BE2C (cell line): ENCODE measurements at regions not wholly inside any gene's neighbourhood (a gene's known extent, or its start where the extent isn't known, plus 50 kb on each side); places are given as distances from the start of the nearest gene placed in this dataset.

Experiments used
- DNase-seq: peaks from one replicate; pipeline ENCODE4 v3.0.0-alpha.2; 2020
- H3K27me3 ChIP-seq: fragments of 250-450 bp; sonication (Bioruptor Pico); 2 replicates; pipeline ENCODE4 v1.5.1; 2020; ENCODE audit warnings: mild to moderate bottlenecking
- H3K36me3 ChIP-seq: fragments of 250-450 bp; sonication (Bioruptor Pico); 2 replicates; pipeline ENCODE4 v1.5.1; 2020; ENCODE audit warnings: mild to moderate bottlenecking
- H3K4me1 ChIP-seq: fragments of 250-450 bp; sonication (Bioruptor Pico); 2 replicates; pipeline ENCODE4 v1.5.1; 2020
- H3K4me3 ChIP-seq: 2 replicates; pipeline ENCODE4 v1.5.1; 2011; ENCODE audit warnings: low read depth, low read length
- H3K9me3 ChIP-seq: fragments of 250-450 bp; sonication (Bioruptor Pico); 2 replicates; pipeline ENCODE4 v1.5.1; 2020
- CTCF ChIP-seq: IDR thresholded peaks from 2 replicates; pipeline ENCODE4 v1.5.1; 2012; ENCODE audit warnings: mild to moderate bottlenecking, low read depth, low read length

- Histone ChIP-seq H3K9me3 (no peaks in the 10 kb centered on the region), H3K4me1 (no peaks in the 10 kb centered on the region), H3K4me3 (no peak overlapping the region), H3K36me3 (no peaks in the 10 kb centered on the region), H3K27me3 (no peaks in the 10 kb centered on the region)
- no peak for TF ChIP-seq CTCF
- no peak for DNase-seq
Observed at GRCh38 chr13:103528437-103528836, 462.2 kb upstream of the SLC10A2 start.

- DNase-seq = no peak
- Histone ChIP-seq H3K36me3 (no peaks in the 10 kb centered on the region), H3K27me3 (no peaks in the 10 kb centered on the region), H3K9me3 (no peaks in the 10 kb centered on the region), H3K4me1 (no peaks in the 10 kb centered on the region), H3K4me3 (no peak overlapping the region)
- no peak for TF ChIP-seq CTCF
Observed at GRCh38 chr13:103525530-103525929, 459.3 kb upstream of the SLC10A2 start.

- H3K4me3 ChIP-seq = no peak overlapping the region
- TF ChIP-seq CTCF = no peak
- no peak for DNase-seq
- H3K9me3 ChIP-seq = no peaks in the 10 kb centered on the region
- H3K4me1 ChIP-seq = no peaks in the 10 kb centered on the region
- H3K36me3 ChIP-seq = no peaks in the 10 kb centered on the region
- H3K27me3 ChIP-seq = no peaks in the 10 kb centered on the region
Observed at GRCh38 chr13:103523858-103524257, 457.6 kb upstream of the SLC10A2 start.

GRCh38 chr13:103521532-103521931 is 455.3 kb upstream of the SLC10A2 start:
- no peak for TF ChIP-seq CTCF
- no peaks in the 10 kb centered on the region for H3K27me3 ChIP-seq
- no peak overlapping the region for H3K4me3 ChIP-seq
- no peak for DNase-seq
- no peaks in the 10 kb centered on the region for H3K9me3 ChIP-seq
- no peaks in the 10 kb centered on the region for H3K4me1 ChIP-seq
- H3K36me3 ChIP-seq = no peaks in the 10 kb centered on the region

- Histone ChIP-seq H3K36me3 (no peaks in the 10 kb centered on the region), H3K27me3 (no peaks in the 10 kb centered on the region), H3K4me3 (no peak overlapping the region), H3K4me1 (peaks cover 9% of the 10 kb centered on the region; the same call in 1 of the 2 replicates), H3K9me3 (no peaks in the 10 kb centered on the region)
- DNase-seq = no peak
- no peak for TF ChIP-seq CTCF
Observed at GRCh38 chr13:103517768-103518102, 451.5 kb upstream of the SLC10A2 start.

GRCh38 chr13:103517066-103517767 is 451.0 kb upstream of the SLC10A2 start:
- no peak for TF ChIP-seq CTCF

More at GRCh38 chr13:103517066-103517767, 451.0 kb upstream of the SLC10A2 start:
- H3K27me3 ChIP-seq = no peaks in the 10 kb centered on the region
- DNase-seq = no peak
- H3K4me1 ChIP-seq = peaks cover 9% of the 10 kb centered on the region; the same call in 1 of the 2 replicates
- no peaks in the 10 kb centered on the region for H3K9me3 ChIP-seq
- no peak overlapping the region for H3K4me3 ChIP-seq
- no peaks in the 10 kb centered on the region for H3K36me3 ChIP-seq
